Right kidney (tissue), 1 donor: ENCODE measurements at regions not wholly inside any gene's neighbourhood (a gene's known extent, or its start where the extent isn't known, plus 50 kb on each side); places are given as distances from the start of the nearest gene placed in this dataset.

Source experiments
- DNase-seq: peaks from one replicate; pipeline ENCODE4 v3.0.0-alpha.2; 2016

DNA sequence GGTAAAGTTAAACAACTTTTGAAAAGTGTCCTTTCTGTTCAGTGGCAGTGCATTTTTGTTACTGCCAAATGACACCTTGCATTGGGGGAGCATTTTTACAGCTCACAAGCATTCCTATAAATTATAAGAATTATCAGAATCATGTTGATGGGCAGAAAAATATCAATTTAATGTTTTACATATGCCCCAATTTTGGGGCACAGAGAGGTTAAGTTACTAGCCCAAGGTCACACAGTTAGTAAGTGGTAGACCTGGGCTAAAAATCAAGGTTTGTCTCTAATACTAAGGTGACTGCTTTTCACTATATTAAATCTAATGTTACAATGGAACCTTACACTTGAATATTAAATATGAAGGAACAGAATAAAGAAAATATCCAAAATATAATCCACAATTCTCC lies 180.1 kb upstream of the IVNS1ABP start:
- no peak for DNase-seq

DNA sequence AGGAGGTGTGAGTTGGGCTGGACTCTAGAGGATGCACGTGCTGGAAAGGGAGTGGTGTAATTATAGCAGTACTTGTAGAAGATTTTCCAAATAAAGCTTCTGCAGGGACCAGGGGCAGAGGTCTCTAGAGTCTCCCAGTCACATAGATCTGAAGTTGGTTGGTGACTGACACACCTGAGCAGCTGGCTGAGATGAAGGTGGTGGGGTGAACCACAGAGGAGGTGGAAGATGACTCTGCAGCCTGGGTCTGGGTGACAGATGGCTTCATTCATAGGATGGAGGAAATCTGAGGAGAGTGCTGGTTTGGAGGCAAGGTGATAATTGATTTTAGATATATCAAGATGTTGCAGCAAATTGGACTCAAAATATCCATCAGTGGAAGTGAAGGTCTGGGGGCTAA lies 178.9 kb upstream of the IVNS1ABP start:
- DNase-seq: no peak

DNA sequence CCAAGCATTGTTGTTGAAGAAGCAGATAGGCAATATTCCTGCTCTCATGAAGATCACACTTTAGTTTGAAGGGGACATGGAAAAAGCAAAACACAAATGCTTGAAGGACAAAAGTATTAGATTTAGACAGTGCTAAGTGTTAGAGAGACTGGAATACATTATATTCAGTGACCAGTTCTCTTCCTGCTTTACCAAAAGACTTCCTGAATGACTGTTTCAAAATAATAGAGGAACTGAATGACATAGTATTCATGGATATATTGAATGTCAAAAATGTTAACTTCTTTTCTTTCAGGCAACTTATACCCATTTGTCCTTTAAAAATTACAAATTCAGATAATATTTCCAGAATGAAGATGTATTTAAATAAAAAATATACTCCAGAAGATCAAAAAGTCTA lies 178.0 kb upstream of the IVNS1ABP start:
- no peak for DNase-seq

DNA sequence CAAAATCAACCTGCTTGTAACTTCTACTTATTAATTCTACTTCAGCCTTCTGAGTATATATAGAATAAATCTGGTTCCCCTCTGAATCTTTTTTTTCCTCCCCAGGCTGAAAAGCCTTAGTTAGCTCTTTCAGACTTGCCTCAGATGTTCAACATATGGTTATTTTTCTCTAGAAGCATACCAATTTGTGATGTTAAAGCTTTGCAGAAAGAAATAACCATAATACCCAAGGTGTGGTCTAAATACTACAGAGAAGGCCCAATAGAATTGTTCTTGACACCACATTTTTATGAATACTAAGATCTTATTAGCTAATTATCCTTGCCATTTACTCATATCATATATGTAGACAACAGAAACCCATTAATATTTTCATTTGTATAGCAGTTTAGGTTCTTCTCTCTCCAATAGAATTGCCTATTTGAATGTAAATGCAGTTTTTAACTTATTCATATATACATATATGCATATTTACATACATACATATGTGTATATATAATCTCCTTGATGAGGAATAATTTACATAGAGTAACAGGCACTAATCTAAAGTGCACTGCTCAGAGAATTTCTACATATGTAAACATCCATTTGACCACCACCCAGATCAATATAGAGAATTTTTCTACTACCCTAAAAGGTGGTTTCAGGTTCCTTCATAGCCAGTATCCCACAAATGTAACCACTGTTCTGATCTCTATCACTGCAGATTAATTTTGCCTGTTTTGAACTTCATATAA lies 175.2 kb upstream of the IVNS1ABP start:
- no peak for DNase-seq

DNA sequence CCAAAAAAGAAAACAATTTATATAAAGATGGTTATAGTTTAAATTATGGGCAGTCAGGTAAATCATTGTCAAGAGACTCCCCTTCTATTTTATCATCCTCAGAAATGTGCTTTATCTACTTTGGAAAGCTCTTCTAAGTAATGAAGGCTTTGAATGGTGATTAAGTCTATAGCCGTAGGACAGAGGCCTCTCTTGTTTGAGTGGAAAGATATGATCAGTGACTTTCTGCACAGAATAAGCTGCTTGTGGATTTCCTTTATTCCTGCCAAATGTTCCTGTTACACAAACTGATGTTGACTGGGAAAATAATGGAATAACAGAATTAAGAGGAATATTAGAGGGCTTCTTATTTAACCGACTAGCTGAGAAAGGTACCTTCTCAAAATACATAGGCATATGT lies 174.6 kb upstream of the IVNS1ABP start:
- no peak for DNase-seq

DNA sequence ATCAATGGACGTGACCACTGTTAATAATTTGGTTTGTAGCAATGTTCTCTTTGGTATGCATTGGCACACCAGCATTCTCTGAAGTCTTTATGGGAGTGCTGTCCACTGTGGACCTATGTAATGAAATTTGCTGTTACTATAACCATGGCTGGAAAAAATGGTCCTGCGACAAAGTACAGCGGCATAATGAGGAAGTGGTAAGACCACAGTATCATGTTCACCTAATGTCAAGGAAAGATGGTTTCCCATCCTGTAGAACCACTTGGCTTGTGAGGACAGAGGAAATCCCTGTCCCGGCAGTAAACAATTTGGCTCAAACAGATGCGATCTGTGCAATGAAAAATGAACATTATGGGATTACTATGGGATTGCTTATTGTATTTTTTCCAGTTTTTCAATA lies 173.9 kb upstream of the IVNS1ABP start:
- DNase-seq: no peak

DNA sequence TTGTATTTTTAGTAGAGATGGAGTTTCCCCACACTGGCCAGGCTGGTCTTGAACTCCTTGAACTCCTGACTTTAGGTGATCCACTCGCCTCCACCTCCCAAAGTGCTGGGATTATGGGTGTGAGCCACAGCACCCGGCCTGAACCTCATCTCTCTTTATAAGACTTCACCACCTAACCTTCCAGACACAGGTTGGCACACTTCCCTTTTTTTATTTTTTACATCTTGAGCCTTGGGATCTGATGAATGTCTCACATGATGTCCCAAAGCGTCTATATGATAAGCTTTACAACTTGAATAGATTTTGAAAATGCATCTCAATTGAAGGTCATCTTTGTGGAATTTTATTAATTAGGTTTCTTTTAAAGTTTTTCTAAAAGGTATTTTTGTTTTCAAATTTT lies 172.4 kb upstream of the IVNS1ABP start:
- DNase-seq: no peak

DNA sequence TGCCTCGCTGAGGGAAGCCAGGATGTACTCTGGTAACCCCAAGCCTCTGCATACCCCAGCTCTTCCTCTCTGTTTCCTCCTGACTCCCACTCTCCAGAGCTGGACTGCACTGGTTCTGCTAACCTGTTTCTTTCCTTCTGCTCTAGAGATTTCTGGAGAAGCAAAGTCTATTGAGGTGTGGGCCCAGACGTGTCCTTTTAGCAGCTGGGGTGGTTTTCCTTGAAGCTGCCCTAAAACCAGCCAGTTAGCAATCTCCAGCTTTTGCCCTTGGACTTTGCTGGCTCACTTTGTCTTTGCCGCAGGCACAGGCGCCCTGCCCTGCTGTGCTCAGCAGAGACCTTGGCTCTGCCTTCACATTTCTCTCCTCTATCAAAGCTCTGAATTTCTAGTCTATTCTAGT lies 171.8 kb upstream of the IVNS1ABP start:
- DNase-seq: no peak

DNA sequence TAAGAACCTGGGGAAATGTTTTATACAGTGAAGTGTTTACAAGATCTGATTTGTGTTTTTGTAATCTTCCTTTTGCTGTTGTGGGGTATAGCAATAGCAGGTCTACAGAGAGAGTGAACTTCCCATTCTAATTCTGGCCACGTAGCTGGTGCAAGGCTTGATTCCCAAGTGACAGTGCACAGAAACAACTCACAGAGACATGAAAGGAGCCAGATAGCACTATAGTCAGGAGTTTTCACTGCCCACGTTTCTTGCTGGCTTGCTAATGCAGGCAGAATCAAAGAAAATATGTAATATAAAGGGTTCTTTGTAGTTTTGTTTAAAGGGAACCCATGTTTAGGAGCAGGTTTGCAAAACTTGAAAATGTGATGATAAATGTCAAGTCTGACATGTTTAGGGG lies 170.9 kb upstream of the IVNS1ABP start:
- DNase-seq: no peak

DNA sequence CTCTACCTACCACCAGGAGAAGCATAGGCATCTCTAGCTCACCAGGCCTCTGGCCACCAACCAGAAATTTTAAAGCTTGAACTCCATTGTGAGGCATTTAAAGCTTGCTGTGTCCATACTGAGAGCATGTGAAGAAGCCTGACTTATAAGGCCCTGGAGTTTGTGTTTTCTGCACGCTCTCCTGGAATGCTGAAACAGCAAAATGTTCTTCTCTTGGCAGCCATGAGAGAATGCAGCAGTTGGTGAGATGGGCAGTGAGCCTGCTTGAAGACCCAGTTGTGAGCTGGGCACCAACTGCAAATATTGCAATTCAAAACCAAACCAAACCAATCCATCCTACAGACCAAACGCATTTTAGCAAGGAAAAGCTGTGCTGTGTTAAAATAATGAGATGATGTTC lies 170.0 kb upstream of the IVNS1ABP start:
- DNase-seq: no peak

DNA sequence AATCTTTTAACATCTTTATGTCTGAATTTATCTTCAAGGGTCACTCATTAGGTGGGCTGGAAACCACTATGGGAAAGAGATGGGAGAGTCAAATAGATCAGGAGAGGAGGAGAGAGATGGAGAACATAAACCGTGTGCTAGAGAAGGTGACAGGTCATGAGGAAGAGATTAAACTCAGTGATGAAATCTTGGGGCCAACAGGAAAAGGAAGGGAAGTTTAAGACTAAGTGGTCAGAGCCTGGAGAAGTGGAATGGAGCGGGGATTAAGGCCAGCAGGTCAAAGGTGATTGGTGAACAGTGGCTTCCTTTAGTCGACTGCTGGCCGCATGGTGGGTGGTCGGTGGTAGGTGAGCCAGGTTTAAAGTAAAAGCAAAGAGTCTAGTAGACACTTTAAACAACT lies 169.3 kb upstream of the IVNS1ABP start:
- DNase-seq: no peak

DNA sequence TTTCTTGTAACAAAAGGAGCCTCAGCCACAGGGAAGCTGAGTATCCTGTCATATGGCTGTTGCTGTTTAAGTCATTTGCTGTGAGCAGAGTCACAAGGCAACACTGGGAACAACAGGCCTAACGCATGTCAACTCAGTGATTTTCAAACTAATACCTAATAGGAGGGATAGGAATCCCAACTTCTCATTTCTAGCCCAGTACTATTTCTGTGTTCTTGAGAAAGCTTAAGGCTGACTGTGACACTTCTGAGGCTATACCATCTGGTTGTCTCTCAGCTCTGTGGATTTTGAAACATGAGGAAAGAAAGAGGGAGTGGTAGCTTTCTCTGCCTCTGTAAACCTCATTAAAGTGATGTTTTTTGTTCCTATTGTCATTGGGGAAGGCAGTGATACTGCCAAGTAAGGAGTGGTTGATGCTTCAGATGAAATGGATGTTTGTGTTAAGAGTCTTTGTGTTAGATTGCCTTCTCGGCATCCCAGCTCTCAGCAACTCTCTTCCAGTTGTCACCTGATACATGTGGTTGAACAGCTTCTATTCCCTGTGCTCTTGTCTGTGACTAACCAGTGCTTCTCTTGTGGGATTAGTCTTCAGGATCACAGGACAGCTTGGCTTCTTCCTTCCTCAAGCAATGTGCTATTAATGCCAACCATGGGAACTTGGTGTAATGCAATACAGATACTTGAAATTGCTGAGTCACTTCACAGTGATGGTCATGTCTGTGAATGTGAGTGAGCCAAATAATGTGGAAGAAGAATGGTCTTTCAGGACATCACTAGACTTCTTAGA lies 166.8 kb upstream of the IVNS1ABP start:
- DNase-seq: no peak

DNA sequence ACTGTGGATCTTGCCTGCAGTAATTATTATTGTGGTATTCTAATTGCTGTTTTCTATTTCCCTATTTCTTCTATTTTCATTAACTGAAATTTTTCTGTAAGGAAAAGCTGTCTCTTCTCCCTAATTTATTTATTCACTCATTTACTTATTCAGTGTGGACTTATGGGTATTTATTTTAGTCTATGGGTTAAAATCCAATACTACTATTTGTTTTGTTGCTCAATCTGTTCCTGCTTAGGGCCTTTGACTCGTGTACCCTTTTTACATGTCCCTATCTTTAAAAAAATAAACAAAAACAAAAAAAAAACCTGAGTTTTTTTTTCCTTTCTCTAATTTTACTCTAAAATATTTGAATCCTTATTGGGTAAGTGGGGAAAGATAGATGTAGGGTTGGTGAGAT lies 166.2 kb upstream of the IVNS1ABP start:
- no peak for DNase-seq

DNA sequence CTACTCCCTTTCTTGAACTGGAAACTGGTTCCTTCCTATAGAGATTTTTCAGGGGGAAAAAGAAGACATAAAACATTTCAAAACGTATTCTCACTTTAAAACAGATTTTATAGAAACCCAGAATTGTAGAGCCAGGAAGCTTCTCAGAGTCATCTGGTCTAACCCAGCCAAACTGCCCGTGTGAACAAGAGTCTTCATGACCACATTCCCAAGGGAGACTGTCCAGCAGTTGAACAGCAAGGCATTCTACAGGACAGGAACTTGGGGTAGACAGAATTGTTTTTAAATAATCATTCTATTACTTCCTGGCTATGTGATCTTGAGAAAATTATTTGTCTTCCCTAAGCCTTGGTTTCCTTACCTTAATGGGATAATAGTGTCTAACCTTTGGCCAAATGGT lies 163.5 kb upstream of the IVNS1ABP start:
- DNase-seq: no peak

DNA sequence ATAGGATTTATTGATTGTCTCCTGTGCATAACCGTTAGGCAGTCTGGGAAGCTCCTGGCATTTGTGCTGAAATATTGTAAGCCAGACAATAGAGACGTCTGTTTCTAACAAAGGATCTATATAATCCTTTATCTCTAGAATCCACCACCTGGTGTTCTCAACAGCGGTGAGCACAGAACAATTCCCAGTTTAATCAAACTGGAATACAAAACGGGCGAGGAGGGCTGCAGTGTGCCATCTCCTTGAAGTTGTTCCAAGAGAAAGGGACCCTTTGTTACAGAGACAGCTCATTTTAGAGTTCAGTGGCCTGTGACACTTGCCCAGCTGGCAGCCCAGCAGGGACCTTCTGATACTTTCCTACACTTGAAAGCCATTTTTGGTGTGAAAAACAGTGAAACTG lies 162.8 kb upstream of the IVNS1ABP start:
- DNase-seq: no peak

DNA sequence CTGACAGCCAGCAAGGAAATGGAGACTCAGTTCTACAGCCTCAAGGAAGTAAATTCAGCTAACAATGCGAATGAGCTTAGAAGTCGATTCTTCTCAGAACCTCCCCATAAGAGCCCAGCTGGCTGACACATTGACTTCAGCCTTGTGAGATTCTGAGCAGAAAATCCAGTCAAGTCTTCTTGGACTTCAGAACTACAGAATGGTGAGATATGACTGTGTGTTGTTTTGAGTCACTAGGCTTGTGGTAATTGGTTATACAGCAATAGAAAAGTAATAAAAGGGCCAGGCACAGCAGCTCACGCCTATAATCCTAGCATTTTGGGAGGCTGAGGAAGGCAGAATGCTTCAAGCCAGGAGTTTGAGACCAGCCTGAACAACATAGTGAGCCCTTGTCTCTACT lies 161.8 kb upstream of the IVNS1ABP start:
- no peak for DNase-seq

DNA sequence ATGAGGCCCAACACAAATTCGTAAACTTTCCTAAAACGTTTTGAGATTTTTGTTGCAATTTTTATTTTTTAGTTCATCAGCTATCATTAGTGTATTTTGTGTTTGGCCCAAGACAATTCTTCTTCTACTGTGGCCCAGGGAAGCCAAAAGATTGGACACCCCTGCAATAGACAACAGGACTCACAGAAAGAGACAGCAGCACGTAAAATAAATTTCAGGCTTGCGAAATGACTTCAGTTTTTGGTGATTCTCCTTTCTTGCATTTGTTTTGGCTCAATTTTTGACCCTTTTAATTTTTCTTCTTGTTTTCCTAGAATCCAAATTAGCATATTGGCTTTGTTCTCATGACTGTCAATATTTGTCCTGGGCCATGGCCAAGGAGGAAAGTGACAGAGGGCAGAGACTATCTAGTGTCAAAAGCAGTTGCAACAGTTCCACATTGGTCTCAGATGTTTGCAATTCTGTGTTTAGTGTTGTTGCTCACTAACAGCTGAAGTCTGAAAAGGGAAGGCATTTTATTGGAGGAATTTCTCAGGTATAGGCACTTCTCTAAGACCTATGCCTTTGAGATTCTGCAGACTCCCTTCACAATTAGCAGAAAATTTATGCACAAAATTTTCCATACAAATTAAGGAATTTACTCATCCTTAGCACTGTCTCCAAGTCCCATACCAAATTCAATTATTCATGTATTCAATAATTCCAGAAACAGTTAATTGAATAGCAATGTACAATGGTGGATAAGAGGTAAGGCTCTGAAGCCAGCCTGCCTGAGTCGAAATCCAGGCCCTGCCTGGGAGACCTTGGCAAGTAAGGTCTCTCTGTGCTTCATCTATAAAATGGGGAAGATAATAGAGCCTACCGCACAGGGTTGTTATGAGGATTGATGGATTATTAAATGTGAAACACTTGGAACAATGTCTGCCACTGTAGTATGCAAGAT lies 160.9 kb upstream of the IVNS1ABP start:
- DNase-seq: no peak

DNA sequence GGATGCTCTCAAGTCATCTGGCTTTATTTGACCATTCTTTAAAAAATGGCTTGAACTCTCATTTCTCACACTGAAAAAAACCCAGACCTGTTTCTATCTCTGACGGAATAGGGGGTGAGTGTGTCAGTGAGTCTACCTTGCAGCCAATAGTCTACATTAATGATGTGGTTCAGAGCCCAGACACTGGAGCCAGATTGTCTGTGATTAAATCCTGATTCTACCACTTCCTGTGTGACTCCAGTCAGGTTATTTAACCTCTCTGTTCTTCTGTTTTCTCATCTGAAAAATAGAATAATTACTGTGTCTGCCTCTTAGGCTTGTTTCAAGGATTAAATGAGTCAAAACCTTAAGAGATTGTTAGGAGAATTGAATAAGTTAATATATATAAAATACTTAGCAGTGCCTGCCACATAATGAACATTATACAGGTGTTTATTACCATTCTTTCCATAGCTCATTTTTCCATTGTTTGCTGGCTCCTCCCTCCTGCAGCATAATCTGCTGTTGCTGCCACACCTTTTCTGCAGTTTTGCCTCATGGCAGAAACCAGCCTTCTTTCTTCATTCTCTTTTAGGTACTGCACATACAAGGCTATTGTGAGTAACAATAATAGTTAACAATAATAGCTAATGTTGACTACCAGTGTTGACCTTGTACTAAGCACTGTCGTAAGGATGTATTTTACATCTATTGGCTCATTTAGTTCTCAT lies 157.6 kb upstream of the IVNS1ABP start:
- no peak for DNase-seq

DNA sequence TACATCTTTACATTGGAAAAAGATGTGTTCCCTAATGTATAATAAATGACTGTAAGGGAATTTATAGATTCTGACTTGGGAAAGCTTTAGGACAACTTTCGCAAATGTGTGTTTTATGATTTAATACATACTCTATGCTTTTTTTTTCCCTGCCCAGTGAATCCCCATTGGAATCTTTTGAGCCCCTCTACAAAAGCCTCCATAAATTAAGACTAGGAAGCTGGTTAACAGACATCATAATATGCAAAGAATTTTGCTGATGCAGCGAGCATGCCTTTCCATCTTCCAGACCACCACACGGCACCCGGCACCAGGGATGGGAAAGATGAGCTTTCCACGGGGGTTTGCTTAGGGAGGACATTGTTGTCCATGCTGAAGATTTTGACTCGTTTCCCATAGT lies 156.1 kb upstream of the IVNS1ABP start:
- DNase-seq: no peak

DNA sequence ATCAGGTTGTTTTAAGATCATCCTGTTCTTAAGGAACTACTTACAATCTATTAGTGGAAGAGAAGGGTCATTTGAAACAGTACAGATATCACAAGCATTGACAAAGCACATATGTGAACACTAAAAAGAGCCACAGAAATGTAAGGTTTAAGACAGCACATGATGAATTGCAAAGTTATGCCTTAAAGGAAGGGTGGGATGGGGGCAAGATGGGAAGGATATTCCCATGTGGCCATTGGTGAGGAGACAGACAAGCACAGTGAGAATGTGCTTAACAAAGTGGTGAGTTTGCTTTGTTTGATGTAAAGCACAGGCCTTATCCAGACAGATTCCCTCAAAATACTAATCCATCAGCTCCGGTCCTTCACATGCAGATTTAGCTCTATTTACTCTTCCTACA lies 151.6 kb upstream of the IVNS1ABP start:
- DNase-seq: no peak

DNA sequence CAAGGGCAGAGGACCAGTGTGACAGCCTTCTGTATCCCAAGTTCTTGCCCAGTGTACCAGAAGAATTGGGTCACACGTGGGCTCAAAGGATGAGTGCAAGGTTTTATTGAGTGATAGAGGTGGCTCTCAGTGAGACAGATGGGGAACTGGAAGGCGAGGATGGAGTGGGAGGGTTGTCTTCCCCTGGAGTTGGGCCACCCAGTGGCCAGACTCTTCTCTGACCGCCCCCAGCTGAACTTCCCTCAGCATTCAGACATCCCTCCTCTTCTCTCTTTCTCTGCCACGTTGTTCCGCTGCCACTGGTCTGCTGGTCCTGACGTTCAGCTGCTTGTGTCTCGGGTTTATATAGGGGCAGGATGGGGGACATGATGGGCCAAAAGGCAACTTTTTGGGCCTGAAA lies 150.1 kb upstream of the IVNS1ABP start:
- no peak for DNase-seq

DNA sequence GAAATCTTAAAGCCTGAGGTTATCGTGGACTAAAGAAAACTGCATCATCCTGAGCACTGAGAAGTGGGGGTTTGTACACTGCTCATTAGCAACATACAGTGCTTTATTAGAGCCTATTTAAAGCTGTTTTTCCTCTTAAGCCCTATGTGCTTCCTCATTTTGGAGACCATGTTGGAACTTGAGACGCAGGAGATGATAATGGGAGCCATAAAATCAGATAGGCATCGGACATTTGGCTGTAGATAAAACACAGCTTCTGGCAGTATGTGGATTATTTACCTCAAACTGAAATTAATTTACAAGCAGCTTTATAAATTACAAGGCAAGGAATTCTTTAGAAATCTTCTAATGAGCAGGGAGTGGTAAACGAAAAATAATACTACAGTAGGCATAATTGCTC lies 147.7 kb upstream of the IVNS1ABP start:
- DNase-seq: no peak
